ENCODE measurements at regions not wholly inside any gene's neighbourhood (a gene's known extent, or its start where the extent isn't known, plus 50 kb on each side); places are given as distances from the start of the nearest gene placed in this dataset.

- TF ChIP-seq CTCF (conservative IDR thresholded peaks at IDR 0.05; ENCODE audit: low read length) (no peak), EZH2phosphoT487 (IDR thresholded peaks at IDR 0.05; ENCODE audit: borderline replicate concordance, low read depth, low read length) (no peak)
Observed at GRCh38 chr4:22313976-22314375, 201.9 kb downstream of the ADGRA3 start.
